GM19468 (cell line): ENCODE measurements at regions not wholly inside any gene's neighbourhood (a gene's known extent, or its start where the extent isn't known, plus 50 kb on each side); places are given as distances from the start of the nearest gene placed in this dataset.

ENCODE experiments used
- ATAC-seq: cut with Tn5 transposase; IDR thresholded peaks from one replicate; pipeline ENCODE4 v1.9.1; 2021; ENCODE audit warnings: mild to moderate bottlenecking, moderate library complexity, moderate number of reproducible peaks; ENCODE audit not compliant: unreplicated experiment; ENCODE audit errors: extremely low read depth

- no peak for ATAC-seq
Observed at GRCh38 chr6:44778513-44778912, 391.0 kb downstream of the CDC5L start.
